BLaER1 treated with 17β-estradiol and CSF1 and Interleukin-3, amounts not matched to agents 10 nM and 100 nM (cell line): ENCODE measurements at regions not wholly inside any gene's neighbourhood (a gene's known extent, or its start where the extent isn't known, plus 50 kb on each side); places are given as distances from the start of the nearest gene placed in this dataset.

ENCODE experiments used
- H3K27ac ChIP-seq, 11 experiments: shearing (Covaris generic); formaldehyde crosslinking; 2 replicates each; pipeline ENCODE4 v1.8.1; 2022
- H3K27me3 ChIP-seq, 11 experiments: shearing (Covaris generic); formaldehyde crosslinking; 2 replicates each; pipeline ENCODE4 v1.8.1; 2022
- H3K36me3 ChIP-seq, 11 experiments: shearing (Covaris generic); formaldehyde crosslinking; 2 replicates each; pipeline ENCODE4 v1.8.1; 2022
- H3K4me1 ChIP-seq, 10 experiments: shearing (Covaris generic); formaldehyde crosslinking; 2 replicates each; pipeline ENCODE4 v1.8.1; 2022
- H3K4me2 ChIP-seq, 11 experiments: shearing (Covaris generic); formaldehyde crosslinking; 2 replicates each; pipeline ENCODE4 v1.8.1; 2022
- H3K4me3 ChIP-seq, 10 experiments: shearing (Covaris generic); formaldehyde crosslinking; 2 replicates each; pipeline ENCODE4 v1.8.1; 2022
- H3K9ac ChIP-seq, 11 experiments: shearing (Covaris generic); formaldehyde crosslinking; 2 replicates each; pipeline ENCODE4 v1.8.1; 2022
- H3K9me3 ChIP-seq, 11 experiments: shearing (Covaris generic); formaldehyde crosslinking; replicated peaks in 1 of 11; 2 replicates each; pipeline ENCODE4 v1.8.1; 2022
- H4K20me1 ChIP-seq, 11 experiments: shearing (Covaris generic); formaldehyde crosslinking; 2 replicates each; pipeline ENCODE4 v1.8.1; 2022
- Cebpa-rat ChIP-seq, 11 experiments: shearing (Covaris generic); IDR thresholded peaks; 2 replicates each; pipeline ENCODE4 v1.8.1; 2022

- H3K4me1 ChIP-seq, result no peaks in the 10 kb centered on the region
- H3K27ac ChIP-seq, result no peak overlapping the region
- H4K20me1 ChIP-seq, result no peaks in the 10 kb centered on the region
- H3K9me3 ChIP-seq, result no peaks in the 10 kb centered on the region
- H3K4me2 ChIP-seq, result no peak overlapping the region
- no peaks in the 10 kb centered on the region for H3K27me3 ChIP-seq
- no peak overlapping the region for H3K4me3 ChIP-seq
- no peak overlapping the region for H3K9ac ChIP-seq
- no peaks in the 10 kb centered on the region for H3K36me3 ChIP-seq
- no peak for TF ChIP-seq Cebpa-rat (IDR thresholded peaks at IDR 0.05)
These were observed 195.5 kb upstream of the CTAGE1 start for GRCh38 chr18:22613058-22613690.

- no peaks in the 10 kb centered on the region for H3K4me1 ChIP-seq
- no peak overlapping the region for H3K4me3 ChIP-seq
- no peaks in the 10 kb centered on the region for H3K27me3 ChIP-seq
- no peaks in the 10 kb centered on the region for H3K9me3 ChIP-seq
- H3K36me3 ChIP-seq, result no peaks in the 10 kb centered on the region
- TF ChIP-seq Cebpa-rat (IDR thresholded peaks at IDR 0.05), result no peak
- no peak overlapping the region for H3K9ac ChIP-seq
- H3K27ac ChIP-seq, result no peak overlapping the region
- no peaks in the 10 kb centered on the region for H4K20me1 ChIP-seq
- no peak overlapping the region for H3K4me2 ChIP-seq
These were observed 196.1 kb upstream of the CTAGE1 start for GRCh38 chr18:22613788-22614187.

- Histone ChIP-seq H3K9me3 (no peaks in the 10 kb centered on the region), H4K20me1 (no peaks in the 10 kb centered on the region), H3K27ac (no peak overlapping the region), H3K27me3 (no peaks in the 10 kb centered on the region), H3K36me3 (no peaks in the 10 kb centered on the region), H3K9ac (no peak overlapping the region), H3K4me3 (no peak overlapping the region), H3K4me2 (no peak overlapping the region), H3K4me1 (no peaks in the 10 kb centered on the region)
- no peak for TF ChIP-seq Cebpa-rat (IDR thresholded peaks at IDR 0.05)
These were observed 205.8 kb upstream of the CTAGE1 start for GRCh38 chr18:22623513-22623912.

GRCh38 chr18:22624176-22624575, 206.5 kb upstream of the CTAGE1 start:
- Histone ChIP-seq H3K4me1 (no peaks in the 10 kb centered on the region), H3K36me3 (no peaks in the 10 kb centered on the region), H3K27ac (no peak overlapping the region), H3K9ac (no peak overlapping the region), H3K4me3 (no peak overlapping the region), H3K27me3 (no peaks in the 10 kb centered on the region), H3K9me3 (no peaks in the 10 kb centered on the region), H4K20me1 (no peaks in the 10 kb centered on the region), H3K4me2 (no peak overlapping the region)
- TF ChIP-seq Cebpa-rat (IDR thresholded peaks at IDR 0.05), result no peak

GRCh38 chr18:22625406-22625805, 207.7 kb upstream of the CTAGE1 start:
- H3K4me1 ChIP-seq, result no peaks in the 10 kb centered on the region
- no peak overlapping the region for H3K4me3 ChIP-seq
- no peaks in the 10 kb centered on the region for H3K9me3 ChIP-seq
- no peak overlapping the region for H3K4me2 ChIP-seq
- no peaks in the 10 kb centered on the region for H3K36me3 ChIP-seq
- no peak overlapping the region for H3K9ac ChIP-seq
- no peaks in the 10 kb centered on the region for H4K20me1 ChIP-seq
- TF ChIP-seq Cebpa-rat (IDR thresholded peaks at IDR 0.05), result no peak
- H3K27ac ChIP-seq, result no peak overlapping the region
- no peaks in the 10 kb centered on the region for H3K27me3 ChIP-seq

GRCh38 chr18:22626771-22627170, 209.1 kb upstream of the CTAGE1 start:
- no peak overlapping the region for H3K9ac ChIP-seq
- TF ChIP-seq Cebpa-rat (IDR thresholded peaks at IDR 0.05), result no peak
- H3K4me1 ChIP-seq, result no peaks in the 10 kb centered on the region
- no peaks in the 10 kb centered on the region for H3K36me3 ChIP-seq
- H3K27me3 ChIP-seq, result no peaks in the 10 kb centered on the region
- no peak overlapping the region for H3K4me3 ChIP-seq
- H3K27ac ChIP-seq, result no peak overlapping the region
- no peak overlapping the region for H3K4me2 ChIP-seq
- H3K9me3 ChIP-seq, result no peaks in the 10 kb centered on the region
- no peaks in the 10 kb centered on the region for H4K20me1 ChIP-seq

GRCh38 chr18:22627506-22627905, 209.8 kb upstream of the CTAGE1 start:
- Histone ChIP-seq H3K27me3 (no peaks in the 10 kb centered on the region), H3K9me3 (no peaks in the 10 kb centered on the region), H3K4me2 (no peak overlapping the region), H3K4me3 (no peak overlapping the region), H3K36me3 (no peaks in the 10 kb centered on the region), H3K4me1 (no peaks in the 10 kb centered on the region), H3K27ac (no peak overlapping the region), H4K20me1 (no peaks in the 10 kb centered on the region), H3K9ac (no peak overlapping the region)
- TF ChIP-seq Cebpa-rat (IDR thresholded peaks at IDR 0.05), result no peak

GRCh38 chr18:22628795-22629510, 211.2 kb upstream of the CTAGE1 start:
- TF ChIP-seq Cebpa-rat (IDR thresholded peaks at IDR 0.05), result no peak
- no peaks in the 10 kb centered on the region for H3K27me3 ChIP-seq
- H3K9ac ChIP-seq, result no peak overlapping the region
- no peaks in the 10 kb centered on the region for H3K4me1 ChIP-seq
- H3K9me3 ChIP-seq, result no peaks in the 10 kb centered on the region
- H4K20me1 ChIP-seq, result no peaks in the 10 kb centered on the region
- no peak overlapping the region for H3K4me3 ChIP-seq
- no peaks in the 10 kb centered on the region for H3K36me3 ChIP-seq
- H3K27ac ChIP-seq, result no peak overlapping the region
- no peak overlapping the region for H3K4me2 ChIP-seq

- no peaks in the 10 kb centered on the region for H3K27me3 ChIP-seq
- no peak for TF ChIP-seq Cebpa-rat (IDR thresholded peaks at IDR 0.05)
These were observed 213.3 kb upstream of the CTAGE1 start for GRCh38 chr18:22630980-22631379.

GRCh38 chr18:22632191-22632590, 214.5 kb upstream of the CTAGE1 start:
- Histone ChIP-seq H3K4me1 (no peaks in the 10 kb centered on the region), H3K4me3 (no peak overlapping the region), H3K9ac (no peak overlapping the region), H3K9me3 (peaks cover 0 to 8% (median 3%) of the 10 kb centered on the region in 11 experiments; a peak in 14 of 22 replicates), H3K4me2 (no peak overlapping the region), H4K20me1 (no peaks in the 10 kb centered on the region), H3K36me3 (no peaks in the 10 kb centered on the region), H3K27ac (no peak overlapping the region), H3K27me3 (no peaks in the 10 kb centered on the region)
- no peak for TF ChIP-seq Cebpa-rat (IDR thresholded peaks at IDR 0.05)

More at GRCh38 chr18:22630980-22631379, 213.3 kb upstream of the CTAGE1 start:
- no peak overlapping the region for H3K9ac ChIP-seq
- no peak overlapping the region for H3K4me2 ChIP-seq
- H3K9me3 ChIP-seq, result no peaks in the 10 kb centered on the region
- H4K20me1 ChIP-seq, result no peaks in the 10 kb centered on the region
- no peak overlapping the region for H3K27ac ChIP-seq
- no peaks in the 10 kb centered on the region for H3K36me3 ChIP-seq
- H3K4me3 ChIP-seq, result no peak overlapping the region
- H3K4me1 ChIP-seq, result no peaks in the 10 kb centered on the region
